Neural cell (in vitro differentiated cells): ENCODE measurements at regions not wholly inside any gene's neighbourhood (a gene's known extent, or its start where the extent isn't known, plus 50 kb on each side); places are given as distances from the start of the nearest gene placed in this dataset.

Source experiments
- H2AFZ ChIP-seq: fragments of 200-600, 300-800 bp; sonication (generic), shearing (Covaris generic); 2 replicates; pipeline ENCODE4 v1.6.0; 2014; ENCODE audit warnings: low read depth, mild to moderate bottlenecking, antibody characterized with exemption, low read length, moderate library complexity
- H3F3A ChIP-seq: fragments of 200-600 bp; shearing (Covaris generic); 2 replicates; pipeline ENCODE4 v1.6.1; 2016; ENCODE audit warnings: mild to moderate bottlenecking, moderate library complexity, mixed read lengths, antibody characterized with exemption, low read length; ENCODE audit not compliant: insufficient read depth, poor library complexity, severe bottlenecking
- H3K27ac ChIP-seq: fragments of 200-600, 300-800 bp; sonication (generic), shearing (Covaris generic); 2 replicates; pipeline ENCODE4 v1.5.1; 2014; ENCODE audit warnings: mild to moderate bottlenecking, low read length, moderate library complexity
- H3K27me3 ChIP-seq: fragments of 300-800, 200-600 bp; sonication (generic), shearing (Covaris generic); 2 replicates; pipeline ENCODE4 v1.6.0; 2014; ENCODE audit warnings: mild to moderate bottlenecking, low read depth, low read length, moderate library complexity; ENCODE audit not compliant: insufficient read depth
- H3K36me3 ChIP-seq: fragments of 300-800, 200-600 bp; sonication (generic), shearing (Covaris generic); 2 replicates; pipeline ENCODE4 v1.5.1; 2014; ENCODE audit warnings: mild to moderate bottlenecking, antibody characterized with exemption, low read length, moderate library complexity; ENCODE audit not compliant: insufficient read depth
- H3K4me2 ChIP-seq: fragments of 300-800, 200-600 bp; sonication (generic), shearing (Covaris generic); 2 replicates; pipeline ENCODE4 v1.6.0; 2014; ENCODE audit warnings: mild to moderate bottlenecking, low read length
- H3K4me3 ChIP-seq: fragments of 300-800, 200-600 bp; sonication (generic), shearing (Covaris generic); 2 replicates; pipeline ENCODE4 v1.5.1; 2014; ENCODE audit warnings: mild to moderate bottlenecking, low read length, moderate library complexity
- H3K79me2 ChIP-seq: fragments of 200-600 bp; shearing (Covaris generic); replicated peaks from 2 replicates; pipeline ENCODE4 v1.6.0; 2014; ENCODE audit warnings: mild to moderate bottlenecking, low read length, moderate library complexity; ENCODE audit not compliant: insufficient read depth
- H3K9ac ChIP-seq: fragments of 300-800, 200-600 bp; sonication (generic), shearing (Covaris generic); 2 replicates; pipeline ENCODE4 v1.6.1; 2016; ENCODE audit warnings: mild to moderate bottlenecking, low read length, mixed read lengths
- H3K9me2 ChIP-seq: fragments of 200-600 bp; shearing (Covaris generic); 2 replicates; pipeline ENCODE4 v1.6.1; 2016; ENCODE audit warnings: mild to moderate bottlenecking, low read length, mixed read lengths; ENCODE audit not compliant: insufficient read depth
- H3K9me3 ChIP-seq: fragments of 200-600, 300-800 bp; sonication (generic), shearing (Covaris generic); 2 replicates; pipeline ENCODE4 v1.6.1; 2016; ENCODE audit warnings: mild to moderate bottlenecking, mixed run types, low read length, moderate library complexity, mixed read lengths
- H4K20me1 ChIP-seq: fragments of 200-600 bp; shearing (Covaris generic); 2 replicates; pipeline ENCODE4 v1.6.1; 2016; ENCODE audit warnings: mild to moderate bottlenecking, mixed run types; ENCODE audit not compliant: insufficient read depth
- EP300 ChIP-seq: fragments of 450-650 bp; conservative IDR thresholded peaks from 2 replicates; pipeline ENCODE4 v1.6.1; 2014; ENCODE audit warnings: antibody characterized with exemption, mild to moderate bottlenecking, moderate library complexity; ENCODE audit not compliant: poor library complexity, severe bottlenecking
- EZH2 ChIP-seq: fragments of 200-600, 300-800 bp; shearing (Covaris generic), sonication (generic); IDR thresholded peaks from 2 replicates; pipeline ENCODE4 v1.6.1; 2014; ENCODE audit warnings: antibody characterized with exemption, low read length, borderline replicate concordance, mild to moderate bottlenecking; ENCODE audit not compliant: insufficient read depth, poor library complexity, severe bottlenecking
- MXI1 ChIP-seq: fragments of 450-650 bp; conservative IDR thresholded peaks from 2 replicates; pipeline ENCODE4 v1.6.1; 2014; ENCODE audit warnings: antibody characterized with exemption, mild to moderate bottlenecking; ENCODE audit not compliant: poor library complexity, severe bottlenecking
- POLR2AphosphoS5 ChIP-seq: IDR thresholded peaks from 2 replicates; pipeline ENCODE4 v1.6.1; 2012
- RAD21 ChIP-seq: fragments of 450-650 bp; conservative IDR thresholded peaks from 2 replicates; pipeline ENCODE4 v1.6.1; 2014; ENCODE audit warnings: antibody characterized with exemption, mild to moderate bottlenecking, moderate library complexity
- SMC3 ChIP-seq: fragments of 450-650 bp; conservative IDR thresholded peaks from 2 replicates; pipeline ENCODE4 v1.6.1; 2014; ENCODE audit warnings: antibody characterized with exemption, mild to moderate bottlenecking, moderate library complexity; ENCODE audit not compliant: poor library complexity
- TAF1 ChIP-seq: IDR thresholded peaks from 2 replicates; pipeline ENCODE4 v1.6.1; 2012; ENCODE audit warnings: low read depth
- TF ChIP-seq, protein P1 (sequence below): fragments of 450-650 bp; IDR thresholded peaks from 2 replicates; pipeline ENCODE4 v1.5.1; 2014; ENCODE audit warnings: antibody characterized with exemption, mild to moderate bottlenecking, moderate library complexity; ENCODE audit not compliant: poor library complexity, severe bottlenecking
- TF ChIP-seq, protein P2 (sequence below): IDR thresholded peaks from 2 replicates; pipeline ENCODE4 v1.6.1; 2012; ENCODE audit warnings: borderline replicate concordance

DNA sequence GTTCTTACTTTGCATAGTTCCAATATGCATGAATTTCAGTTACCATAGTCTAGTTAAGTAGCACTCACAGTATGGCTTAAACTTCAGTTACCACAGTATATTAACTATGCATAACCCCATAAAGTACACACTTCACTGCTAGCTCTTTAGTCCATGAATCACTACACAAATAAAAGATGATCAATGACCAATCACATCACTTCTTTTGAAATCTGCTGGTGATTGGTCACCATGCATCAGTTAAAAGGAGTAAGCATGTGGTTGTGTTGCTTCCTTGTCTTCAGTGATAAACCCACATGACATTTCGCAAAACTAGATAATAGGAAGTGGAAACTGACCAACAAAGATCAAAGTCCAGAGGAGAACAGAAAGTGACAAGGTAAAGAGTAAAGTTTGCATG is 79.0 kb downstream of the TAF11L14 start:
- Histone ChIP-seq H3F3A (no peaks in the 10 kb centered on the region), H3K27me3 (no peaks in the 10 kb centered on the region), H3K27ac (no peak overlapping the region), H3K9ac (no peak overlapping the region), H2AFZ (no peak overlapping the region), H3K79me2 (no peaks in the 10 kb centered on the region), H3K9me3 (no peaks in the 10 kb centered on the region), H3K4me2 (no peak overlapping the region), H3K9me2 (no peaks in the 10 kb centered on the region), H3K4me3 (no peak overlapping the region), H3K36me3 (no peaks in the 10 kb centered on the region), H4K20me1 (no peaks in the 10 kb centered on the region)
- TF ChIP-seq TAF1 (no peak), RAD21 (no peak), POLR2AphosphoS5 (no peak), MXI1 (no peak)
- TF ChIP-seq, protein P1, sequence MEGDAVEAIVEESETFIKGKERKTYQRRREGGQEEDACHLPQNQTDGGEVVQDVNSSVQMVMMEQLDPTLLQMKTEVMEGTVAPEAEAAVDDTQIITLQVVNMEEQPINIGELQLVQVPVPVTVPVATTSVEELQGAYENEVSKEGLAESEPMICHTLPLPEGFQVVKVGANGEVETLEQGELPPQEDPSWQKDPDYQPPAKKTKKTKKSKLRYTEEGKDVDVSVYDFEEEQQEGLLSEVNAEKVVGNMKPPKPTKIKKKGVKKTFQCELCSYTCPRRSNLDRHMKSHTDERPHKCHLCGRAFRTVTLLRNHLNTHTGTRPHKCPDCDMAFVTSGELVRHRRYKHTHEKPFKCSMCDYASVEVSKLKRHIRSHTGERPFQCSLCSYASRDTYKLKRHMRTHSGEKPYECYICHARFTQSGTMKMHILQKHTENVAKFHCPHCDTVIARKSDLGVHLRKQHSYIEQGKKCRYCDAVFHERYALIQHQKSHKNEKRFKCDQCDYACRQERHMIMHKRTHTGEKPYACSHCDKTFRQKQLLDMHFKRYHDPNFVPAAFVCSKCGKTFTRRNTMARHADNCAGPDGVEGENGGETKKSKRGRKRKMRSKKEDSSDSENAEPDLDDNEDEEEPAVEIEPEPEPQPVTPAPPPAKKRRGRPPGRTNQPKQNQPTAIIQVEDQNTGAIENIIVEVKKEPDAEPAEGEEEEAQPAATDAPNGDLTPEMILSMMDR = no peak

DNA sequence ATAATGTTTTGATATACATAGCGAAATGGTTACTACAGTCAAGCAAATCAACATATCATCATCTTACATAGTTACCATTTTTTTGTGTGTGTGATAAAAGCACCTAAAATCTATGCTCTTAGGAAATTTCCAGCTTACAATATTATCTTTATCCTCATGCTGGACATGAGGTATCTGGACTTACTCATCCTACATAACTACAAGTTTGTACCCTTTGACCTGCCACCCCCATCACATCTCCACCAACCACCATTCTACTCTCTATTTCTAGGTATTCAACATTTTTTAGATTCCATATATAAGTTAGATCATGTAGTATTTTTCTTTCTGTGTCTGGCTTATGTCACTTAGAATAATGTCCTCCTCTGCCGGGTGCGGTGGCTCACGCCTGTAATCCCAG is 79.9 kb downstream of the TAF11L14 start:
- no peaks in the 10 kb centered on the region for H3K9me3 ChIP-seq
- H2AFZ ChIP-seq = no peak overlapping the region
- TF ChIP-seq EP300 = no peak
- TF ChIP-seq EZH2 = no peak
- TF ChIP-seq, protein P1 = no peak
- TF ChIP-seq RAD21 = no peak
- TF ChIP-seq, protein P2, sequence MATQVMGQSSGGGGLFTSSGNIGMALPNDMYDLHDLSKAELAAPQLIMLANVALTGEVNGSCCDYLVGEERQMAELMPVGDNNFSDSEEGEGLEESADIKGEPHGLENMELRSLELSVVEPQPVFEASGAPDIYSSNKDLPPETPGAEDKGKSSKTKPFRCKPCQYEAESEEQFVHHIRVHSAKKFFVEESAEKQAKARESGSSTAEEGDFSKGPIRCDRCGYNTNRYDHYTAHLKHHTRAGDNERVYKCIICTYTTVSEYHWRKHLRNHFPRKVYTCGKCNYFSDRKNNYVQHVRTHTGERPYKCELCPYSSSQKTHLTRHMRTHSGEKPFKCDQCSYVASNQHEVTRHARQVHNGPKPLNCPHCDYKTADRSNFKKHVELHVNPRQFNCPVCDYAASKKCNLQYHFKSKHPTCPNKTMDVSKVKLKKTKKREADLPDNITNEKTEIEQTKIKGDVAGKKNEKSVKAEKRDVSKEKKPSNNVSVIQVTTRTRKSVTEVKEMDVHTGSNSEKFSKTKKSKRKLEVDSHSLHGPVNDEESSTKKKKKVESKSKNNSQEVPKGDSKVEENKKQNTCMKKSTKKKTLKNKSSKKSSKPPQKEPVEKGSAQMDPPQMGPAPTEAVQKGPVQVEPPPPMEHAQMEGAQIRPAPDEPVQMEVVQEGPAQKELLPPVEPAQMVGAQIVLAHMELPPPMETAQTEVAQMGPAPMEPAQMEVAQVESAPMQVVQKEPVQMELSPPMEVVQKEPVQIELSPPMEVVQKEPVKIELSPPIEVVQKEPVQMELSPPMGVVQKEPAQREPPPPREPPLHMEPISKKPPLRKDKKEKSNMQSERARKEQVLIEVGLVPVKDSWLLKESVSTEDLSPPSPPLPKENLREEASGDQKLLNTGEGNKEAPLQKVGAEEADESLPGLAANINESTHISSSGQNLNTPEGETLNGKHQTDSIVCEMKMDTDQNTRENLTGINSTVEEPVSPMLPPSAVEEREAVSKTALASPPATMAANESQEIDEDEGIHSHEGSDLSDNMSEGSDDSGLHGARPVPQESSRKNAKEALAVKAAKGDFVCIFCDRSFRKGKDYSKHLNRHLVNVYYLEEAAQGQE = no peak
- TF ChIP-seq TAF1 = no peak
- no peak for TF ChIP-seq MXI1
- TF ChIP-seq POLR2AphosphoS5 = no peak
- no peak for TF ChIP-seq SMC3
- no peak overlapping the region for H3K4me3 ChIP-seq
- H3K27ac ChIP-seq = no peak overlapping the region
- no peaks in the 10 kb centered on the region for H3K27me3 ChIP-seq
- no peak overlapping the region for H3K9ac ChIP-seq
- no peaks in the 10 kb centered on the region for H3K36me3 ChIP-seq
- no peaks in the 10 kb centered on the region for H3F3A ChIP-seq
- no peaks in the 10 kb centered on the region for H4K20me1 ChIP-seq
- H3K4me2 ChIP-seq = no peak overlapping the region
- no peaks in the 10 kb centered on the region for H3K79me2 ChIP-seq
- no peaks in the 10 kb centered on the region for H3K9me2 ChIP-seq
